ENCODE measurements at regions not wholly inside any gene's neighbourhood (a gene's known extent, or its start where the extent isn't known, plus 50 kb on each side); places are given as distances from the start of the nearest gene placed in this dataset.

DNA sequence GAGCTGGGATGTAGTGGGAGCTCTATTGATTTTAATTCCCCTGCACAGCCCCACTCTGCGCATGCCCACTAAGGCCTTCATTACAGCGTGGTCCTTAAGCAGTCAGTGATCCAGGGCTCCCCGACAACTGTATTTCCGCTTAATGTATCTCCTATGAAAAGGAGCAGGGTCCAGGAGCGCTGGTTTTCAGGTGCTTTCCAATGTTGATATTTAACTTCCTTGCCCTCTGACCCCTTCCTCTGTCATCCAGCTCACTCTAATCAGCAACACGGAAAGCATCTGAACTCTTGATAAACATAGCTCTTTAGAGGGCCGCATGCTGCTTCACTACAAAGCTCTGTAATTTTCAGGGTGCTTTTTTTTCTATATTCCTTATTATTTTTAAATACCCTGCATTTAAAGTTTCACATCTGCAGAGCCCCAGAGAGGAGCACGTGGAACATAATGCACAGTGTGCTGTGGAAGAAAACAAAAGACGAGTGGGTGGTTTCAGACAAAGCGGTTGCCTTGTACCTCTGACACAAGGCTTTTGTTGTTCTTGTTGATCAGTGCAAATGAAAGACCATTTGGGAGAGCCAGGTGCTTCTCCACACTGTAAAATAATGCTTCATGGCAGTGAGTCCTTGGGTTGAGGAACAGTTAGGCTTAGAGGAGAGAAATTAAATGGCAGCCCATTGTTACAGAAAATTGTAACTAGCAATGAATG is 465.9 kb upstream of the CELF2 start:
- DNase-seq (ENCODE audit: low read depth, low spot score) (no peak), ATAC-seq (no peak)
- RAD21 ChIA-PET (ENCODE audit: low non-redundant PET in 1 of 2, low total read pairs in 2 of 2, uncharacterized antibody in 2 of 2, unreplicated experiment in 2 of 2) = no interaction called here
- POLR2A ChIA-PET = no interaction called here
- Histone ChIP-seq H3K36me3 (ENCODE audit: control insufficient read depth in 1 of 2, insufficient read depth in 2 of 2, low read length in 2 of 2) (no peaks in the 10 kb centered on the region), H3K9me3 (ENCODE audit: control insufficient read depth in 1 of 2, insufficient read depth in 1 of 2, low read depth in 1 of 2, low read length in 2 of 2) (peaks cover 0 to 15% of the 10 kb centered on the region in 2 experiments; a peak in 2 of 4 replicates), H3K9me2 (ENCODE audit: insufficient read depth) (no peaks in the 10 kb centered on the region), H4K20me1 (ENCODE audit: insufficient read depth) (no peaks in the 10 kb centered on the region), H3K79me2 (ENCODE audit: insufficient read depth, low read length) (no peaks in the 10 kb centered on the region), H3K4me1 (ENCODE audit: control insufficient read depth in 1 of 2, insufficient read depth in 2 of 2, low read length in 2 of 2) (no peaks in the 10 kb centered on the region), H3K4me3 (replicated peaks in 1 of 2; ENCODE audit: low read depth in 1 of 2, low read length in 2 of 2) (no peak overlapping the region), H3K9ac (ENCODE audit: low read length) (no peak overlapping the region), H3K27ac (ENCODE audit: low read depth, low read length) (no peak overlapping the region), H3K4me2 (ENCODE audit: low read length) (no peak overlapping the region), H3K27me3 (ENCODE audit: insufficient read depth, low read length) (no peaks in the 10 kb centered on the region), H2AFZ (ENCODE audit: low read depth, low read length, poor library complexity, severe bottlenecking) (no peak overlapping the region)
- intact Hi-C loops (cut with micrococcal nuclease) = no loop called here
- BruUV-seq (replicated peaks) = no TSS peak
- TF ChIP-seq TCF7L2 (IDR thresholded peaks at IDR 0.05; ENCODE audit: borderline replicate concordance, extremely low read depth, insufficient read depth, insufficient read length) = no peak
- no peak for TF ChIP-seq ZFX (IDR thresholded peaks at IDR 0.05)
- no peak for TF ChIP-seq POLR2A (IDR thresholded peaks at IDR 0.05; ENCODE audit: borderline replicate concordance, extremely low read depth, insufficient read depth, insufficient read length)
- TF ChIP-seq SRF (IDR thresholded peaks at IDR 0.05; ENCODE audit: low read depth) = no peak
- TF ChIP-seq JUND (IDR thresholded peaks at IDR 0.05) = no peak
- TF ChIP-seq ZNF274 (IDR thresholded peaks at IDR 0.05; ENCODE audit: low read depth, low read length) = no peak
- TF ChIP-seq, protein P1, sequence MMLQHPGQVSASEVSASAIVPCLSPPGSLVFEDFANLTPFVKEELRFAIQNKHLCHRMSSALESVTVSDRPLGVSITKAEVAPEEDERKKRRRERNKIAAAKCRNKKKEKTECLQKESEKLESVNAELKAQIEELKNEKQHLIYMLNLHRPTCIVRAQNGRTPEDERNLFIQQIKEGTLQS (IDR thresholded peaks at IDR 0.05) = no peak
- TF ChIP-seq EZH2phosphoT487 (IDR thresholded peaks at IDR 0.05; ENCODE audit: borderline replicate concordance) = no peak
- CTCF ChIA-PET = no interaction called here

DNA sequence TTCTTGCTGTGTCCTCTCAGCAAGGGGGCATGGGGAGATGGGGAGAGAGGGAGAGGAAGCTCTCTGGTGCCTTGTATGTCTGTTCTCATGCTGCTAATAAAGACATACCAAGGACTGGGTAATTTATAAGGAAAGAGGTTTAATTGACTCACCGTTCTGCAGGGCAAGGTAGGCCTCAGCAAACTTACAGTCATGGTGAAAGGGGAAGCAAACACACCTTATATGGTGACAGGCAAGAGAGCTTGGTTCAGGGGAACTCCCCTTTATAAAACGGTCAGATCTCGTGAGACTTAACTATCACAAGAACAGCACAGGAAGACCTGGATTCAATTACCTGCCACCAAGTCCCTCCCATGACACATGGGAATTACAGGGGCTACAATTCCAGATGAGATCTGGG is 464.7 kb upstream of the CELF2 start:
- POLR2A ChIA-PET = no interaction called here
- RAD21 ChIA-PET (ENCODE audit: low non-redundant PET in 1 of 2, low total read pairs in 2 of 2, uncharacterized antibody in 2 of 2, unreplicated experiment in 2 of 2) = no interaction called here
- intact Hi-C loops (cut with micrococcal nuclease) = no loop called here
- no peak overlapping the region for H3K9ac ChIP-seq (ENCODE audit: low read length)
- no peak overlapping the region for H3K4me3 ChIP-seq (replicated peaks in 1 of 2; ENCODE audit: low read depth in 1 of 2, low read length in 2 of 2)
- H2AFZ ChIP-seq (ENCODE audit: low read depth, low read length, poor library complexity, severe bottlenecking) = no peak overlapping the region
- BruUV-seq (replicated peaks) = no TSS peak
- H3K4me2 ChIP-seq (ENCODE audit: low read length) = no peak overlapping the region
- H3K27ac ChIP-seq (ENCODE audit: low read depth, low read length) = no peak overlapping the region
- no peaks in the 10 kb centered on the region for H4K20me1 ChIP-seq (ENCODE audit: insufficient read depth)
- peaks cover 0 to 12% of the 10 kb centered on the region in 2 experiments; a peak in 2 of 4 replicates for H3K9me3 ChIP-seq (ENCODE audit: control insufficient read depth in 1 of 2, insufficient read depth in 1 of 2, low read depth in 1 of 2, low read length in 2 of 2)
- no peaks in the 10 kb centered on the region for H3K4me1 ChIP-seq (ENCODE audit: control insufficient read depth in 1 of 2, insufficient read depth in 2 of 2, low read length in 2 of 2)
- no peaks in the 10 kb centered on the region for H3K79me2 ChIP-seq (ENCODE audit: insufficient read depth, low read length)
- H3K27me3 ChIP-seq (ENCODE audit: insufficient read depth, low read length) = no peaks in the 10 kb centered on the region
- DNase-seq (ENCODE audit: low read depth, low spot score) = no peak
- no peak for ATAC-seq
- CTCF ChIA-PET = no interaction called here
- H3K9me2 ChIP-seq (ENCODE audit: insufficient read depth) = no peaks in the 10 kb centered on the region
- H3K36me3 ChIP-seq (ENCODE audit: control insufficient read depth in 1 of 2, insufficient read depth in 2 of 2, low read length in 2 of 2) = no peaks in the 10 kb centered on the region
- TF ChIP-seq, protein P2, sequence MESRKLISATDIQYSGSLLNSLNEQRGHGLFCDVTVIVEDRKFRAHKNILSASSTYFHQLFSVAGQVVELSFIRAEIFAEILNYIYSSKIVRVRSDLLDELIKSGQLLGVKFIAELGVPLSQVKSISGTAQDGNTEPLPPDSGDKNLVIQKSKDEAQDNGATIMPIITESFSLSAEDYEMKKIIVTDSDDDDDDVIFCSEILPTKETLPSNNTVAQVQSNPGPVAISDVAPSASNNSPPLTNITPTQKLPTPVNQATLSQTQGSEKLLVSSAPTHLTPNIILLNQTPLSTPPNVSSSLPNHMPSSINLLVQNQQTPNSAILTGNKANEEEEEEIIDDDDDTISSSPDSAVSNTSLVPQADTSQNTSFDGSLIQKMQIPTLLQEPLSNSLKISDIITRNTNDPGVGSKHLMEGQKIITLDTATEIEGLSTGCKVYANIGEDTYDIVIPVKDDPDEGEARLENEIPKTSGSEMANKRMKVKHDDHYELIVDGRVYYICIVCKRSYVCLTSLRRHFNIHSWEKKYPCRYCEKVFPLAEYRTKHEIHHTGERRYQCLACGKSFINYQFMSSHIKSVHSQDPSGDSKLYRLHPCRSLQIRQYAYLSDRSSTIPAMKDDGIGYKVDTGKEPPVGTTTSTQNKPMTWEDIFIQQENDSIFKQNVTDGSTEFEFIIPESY (IDR thresholded peaks at IDR 0.05; ENCODE audit: extremely low read depth, insufficient replicate concordance, low read length) = no peak
- TF ChIP-seq CEBPB (IDR thresholded peaks at IDR 0.05; ENCODE audit: low read depth) (no peak), SRF (IDR thresholded peaks at IDR 0.05; ENCODE audit: low read depth) (no peak), JUND (IDR thresholded peaks at IDR 0.05) (no peak), POLR2AphosphoS5 (IDR thresholded peaks at IDR 0.05; ENCODE audit: low read depth, low read length) (no peak), SIN3A (IDR thresholded peaks at IDR 0.05; ENCODE audit: low read depth) (no peak), RAD21 (IDR thresholded peaks at IDR 0.05; ENCODE audit: low read depth) (no peak)
- TF ChIP-seq, protein P1 (IDR thresholded peaks at IDR 0.05) = no peak
- TF ChIP-seq, protein P3, sequence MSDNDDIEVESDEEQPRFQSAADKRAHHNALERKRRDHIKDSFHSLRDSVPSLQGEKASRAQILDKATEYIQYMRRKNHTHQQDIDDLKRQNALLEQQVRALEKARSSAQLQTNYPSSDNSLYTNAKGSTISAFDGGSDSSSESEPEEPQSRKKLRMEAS (IDR thresholded peaks at IDR 0.05) = no peak
- TF ChIP-seq, protein P4, sequence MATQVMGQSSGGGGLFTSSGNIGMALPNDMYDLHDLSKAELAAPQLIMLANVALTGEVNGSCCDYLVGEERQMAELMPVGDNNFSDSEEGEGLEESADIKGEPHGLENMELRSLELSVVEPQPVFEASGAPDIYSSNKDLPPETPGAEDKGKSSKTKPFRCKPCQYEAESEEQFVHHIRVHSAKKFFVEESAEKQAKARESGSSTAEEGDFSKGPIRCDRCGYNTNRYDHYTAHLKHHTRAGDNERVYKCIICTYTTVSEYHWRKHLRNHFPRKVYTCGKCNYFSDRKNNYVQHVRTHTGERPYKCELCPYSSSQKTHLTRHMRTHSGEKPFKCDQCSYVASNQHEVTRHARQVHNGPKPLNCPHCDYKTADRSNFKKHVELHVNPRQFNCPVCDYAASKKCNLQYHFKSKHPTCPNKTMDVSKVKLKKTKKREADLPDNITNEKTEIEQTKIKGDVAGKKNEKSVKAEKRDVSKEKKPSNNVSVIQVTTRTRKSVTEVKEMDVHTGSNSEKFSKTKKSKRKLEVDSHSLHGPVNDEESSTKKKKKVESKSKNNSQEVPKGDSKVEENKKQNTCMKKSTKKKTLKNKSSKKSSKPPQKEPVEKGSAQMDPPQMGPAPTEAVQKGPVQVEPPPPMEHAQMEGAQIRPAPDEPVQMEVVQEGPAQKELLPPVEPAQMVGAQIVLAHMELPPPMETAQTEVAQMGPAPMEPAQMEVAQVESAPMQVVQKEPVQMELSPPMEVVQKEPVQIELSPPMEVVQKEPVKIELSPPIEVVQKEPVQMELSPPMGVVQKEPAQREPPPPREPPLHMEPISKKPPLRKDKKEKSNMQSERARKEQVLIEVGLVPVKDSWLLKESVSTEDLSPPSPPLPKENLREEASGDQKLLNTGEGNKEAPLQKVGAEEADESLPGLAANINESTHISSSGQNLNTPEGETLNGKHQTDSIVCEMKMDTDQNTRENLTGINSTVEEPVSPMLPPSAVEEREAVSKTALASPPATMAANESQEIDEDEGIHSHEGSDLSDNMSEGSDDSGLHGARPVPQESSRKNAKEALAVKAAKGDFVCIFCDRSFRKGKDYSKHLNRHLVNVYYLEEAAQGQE (IDR thresholded peaks at IDR 0.05; ENCODE audit: low read depth) = no peak

Data from HCT116 (cell line).